Raji (cell line): ENCODE measurements at regions not wholly inside any gene's neighbourhood (a gene's known extent, or its start where the extent isn't known, plus 50 kb on each side); places are given as distances from the start of the nearest gene placed in this dataset.

Source experiments
- POLR2A ChIP-seq: IDR thresholded peaks from 2 replicates; pipeline ENCODE4 v1.6.1; 2011; ENCODE audit warnings: low read depth, low read length, control low read depth; ENCODE audit not compliant: insufficient read depth

DNA sequence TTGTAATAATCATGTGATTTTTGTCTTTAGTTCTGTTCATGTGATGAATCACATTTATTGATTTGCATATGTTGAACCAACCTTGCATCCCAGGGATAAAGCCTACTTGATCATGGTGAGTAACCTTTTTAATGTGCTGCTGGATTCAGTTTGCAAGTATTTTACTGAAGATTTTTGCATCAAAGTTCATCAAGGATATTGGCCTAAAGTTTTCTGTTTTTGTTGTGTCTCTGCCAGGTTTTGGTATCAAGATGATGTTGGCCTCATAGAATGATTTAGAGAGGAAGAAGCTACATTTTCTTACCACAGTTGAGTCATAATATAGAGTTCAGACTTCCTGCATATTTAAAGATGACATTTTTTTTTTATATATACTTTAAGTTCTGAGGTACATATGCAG is 455.9 kb downstream of the PLPP3 start:
- no peak for TF ChIP-seq POLR2A

DNA sequence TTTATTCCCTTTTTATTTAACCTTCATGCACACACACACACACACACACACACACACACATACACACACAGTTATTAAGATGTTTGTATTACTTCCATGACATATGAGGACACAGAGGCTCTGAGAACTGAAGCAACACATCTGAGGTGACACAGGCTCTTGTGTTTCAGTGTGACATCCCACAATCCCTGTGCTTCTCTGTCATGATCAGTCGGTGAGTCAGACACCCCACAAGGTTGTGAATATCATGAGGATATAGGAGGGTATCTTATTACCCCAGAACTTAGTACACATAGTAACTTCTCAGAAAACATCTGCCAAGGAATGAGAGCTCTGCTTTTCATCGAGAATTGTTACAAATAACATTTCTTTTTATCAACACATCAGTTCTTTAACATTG is 459.3 kb downstream of the PLPP3 start:
- no peak for TF ChIP-seq POLR2A

DNA sequence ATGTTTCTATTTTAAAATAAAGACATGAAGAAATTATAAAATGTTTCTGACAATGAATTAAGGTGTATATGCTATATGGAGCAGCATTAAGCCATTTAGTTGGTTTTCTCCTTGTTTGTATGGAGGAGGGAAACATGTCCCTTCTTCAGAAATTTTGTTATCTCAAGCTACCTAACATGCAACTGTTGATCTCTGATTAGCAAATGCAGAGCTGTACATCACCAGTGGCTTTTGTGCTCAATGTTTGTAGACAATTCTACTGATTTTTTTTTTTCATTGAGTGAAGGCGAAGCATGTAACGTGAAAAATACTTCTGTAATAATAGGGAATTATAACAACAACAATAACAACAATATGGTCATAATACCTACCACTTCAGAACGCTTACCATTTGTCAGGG is 463.7 kb downstream of the PLPP3 start:
- no peak for TF ChIP-seq POLR2A

DNA sequence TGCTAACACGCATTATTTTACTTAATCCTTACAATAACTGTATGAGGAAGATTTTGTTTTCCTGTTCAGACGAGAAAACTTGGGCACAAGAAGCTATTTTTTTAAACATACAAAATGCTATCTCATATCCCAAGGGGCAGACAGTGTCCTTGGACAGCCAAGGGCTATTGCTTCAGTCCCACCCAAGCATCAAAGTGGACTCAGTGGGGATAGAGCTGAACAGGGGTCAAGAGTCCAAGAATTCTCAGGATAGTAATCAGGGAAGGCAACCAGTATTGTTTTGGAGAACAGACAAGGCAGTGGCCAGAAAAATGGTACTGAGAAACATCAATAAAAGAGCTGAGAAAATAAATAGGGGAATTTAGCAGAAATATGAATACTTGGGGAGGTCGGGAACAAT is 465.7 kb downstream of the PLPP3 start:
- TF ChIP-seq POLR2A: no peak

- no peak for TF ChIP-seq POLR2A
These were observed 472.1 kb downstream of the PLPP3 start for GRCh38 chr1:56107275-56107638.

- no peak for TF ChIP-seq POLR2A
These were observed 472.7 kb downstream of the PLPP3 start for GRCh38 chr1:56106531-56107274.

DNA sequence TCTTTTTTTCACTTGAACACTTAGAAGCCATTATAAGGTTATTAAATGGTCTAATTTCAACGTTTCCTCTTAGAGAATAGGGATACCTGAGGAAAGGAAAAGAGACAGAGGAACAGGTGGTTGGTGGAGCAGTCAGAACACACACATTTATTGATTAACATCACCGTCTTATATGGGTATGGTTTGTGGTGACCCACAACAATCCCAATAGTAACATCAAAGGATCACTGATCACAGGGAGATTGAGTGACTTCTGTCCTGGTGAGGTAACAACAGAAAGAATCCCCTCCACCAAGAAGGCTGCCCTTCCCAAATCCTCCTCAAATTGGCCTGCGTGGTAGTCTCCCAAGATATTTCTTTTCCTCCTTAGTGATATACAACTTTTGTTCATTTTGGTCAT is 474.0 kb downstream of the PLPP3 start:
- TF ChIP-seq POLR2A: no peak

DNA sequence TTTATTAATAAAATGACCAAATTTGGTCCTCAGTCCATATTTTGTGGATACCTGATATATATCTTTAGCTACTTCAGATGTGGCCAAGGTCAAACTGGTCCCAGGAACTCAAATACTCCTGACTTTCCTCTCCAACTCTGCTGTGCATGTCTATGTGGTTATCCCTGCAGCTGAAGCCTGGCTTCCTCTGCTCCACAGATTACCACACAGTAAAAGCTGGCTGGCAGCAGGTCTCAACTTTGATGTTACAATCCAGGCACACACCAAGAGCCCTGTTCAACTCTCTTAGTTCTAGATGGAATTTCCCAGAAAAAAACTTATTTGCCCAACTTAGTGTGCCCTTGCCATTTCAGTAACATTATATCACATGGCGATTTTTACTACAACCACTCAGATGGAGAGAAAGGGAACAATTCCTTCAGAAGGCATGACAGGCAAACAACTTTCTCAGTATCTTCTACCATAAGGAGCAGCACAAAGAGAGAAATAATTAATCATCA is 479.5 kb downstream of the PLPP3 start:
- TF ChIP-seq POLR2A: no peak

- TF ChIP-seq POLR2A: no peak
These were observed 480.4 kb downstream of the PLPP3 start for GRCh38 chr1:56098946-56099345.

- no peak for TF ChIP-seq POLR2A
These were observed 481.6 kb downstream of the PLPP3 start for GRCh38 chr1:56097713-56098112.

- no peak for TF ChIP-seq POLR2A
These were observed 483.4 kb downstream of the PLPP3 start for GRCh38 chr1:56095696-56096665.

DNA sequence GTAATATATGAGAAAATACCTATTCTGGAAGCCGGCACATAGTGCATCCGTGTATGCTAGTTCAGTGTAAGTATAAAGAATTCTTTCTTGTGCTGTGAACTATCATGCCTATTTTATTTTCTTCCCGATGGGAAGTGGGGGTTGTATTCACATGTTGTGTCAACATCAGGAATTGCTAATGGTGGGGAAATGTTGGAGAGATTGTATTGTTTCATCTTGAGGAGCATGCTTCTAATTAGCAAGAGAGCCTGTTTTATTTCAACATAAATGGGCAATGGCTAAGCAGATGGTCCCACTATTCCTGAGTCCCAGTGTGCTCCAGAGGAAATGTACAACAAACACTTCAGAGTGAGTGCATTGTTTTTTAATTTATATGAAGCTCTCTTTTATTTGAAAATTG is 485.2 kb downstream of the PLPP3 start:
- TF ChIP-seq POLR2A: no peak

DNA sequence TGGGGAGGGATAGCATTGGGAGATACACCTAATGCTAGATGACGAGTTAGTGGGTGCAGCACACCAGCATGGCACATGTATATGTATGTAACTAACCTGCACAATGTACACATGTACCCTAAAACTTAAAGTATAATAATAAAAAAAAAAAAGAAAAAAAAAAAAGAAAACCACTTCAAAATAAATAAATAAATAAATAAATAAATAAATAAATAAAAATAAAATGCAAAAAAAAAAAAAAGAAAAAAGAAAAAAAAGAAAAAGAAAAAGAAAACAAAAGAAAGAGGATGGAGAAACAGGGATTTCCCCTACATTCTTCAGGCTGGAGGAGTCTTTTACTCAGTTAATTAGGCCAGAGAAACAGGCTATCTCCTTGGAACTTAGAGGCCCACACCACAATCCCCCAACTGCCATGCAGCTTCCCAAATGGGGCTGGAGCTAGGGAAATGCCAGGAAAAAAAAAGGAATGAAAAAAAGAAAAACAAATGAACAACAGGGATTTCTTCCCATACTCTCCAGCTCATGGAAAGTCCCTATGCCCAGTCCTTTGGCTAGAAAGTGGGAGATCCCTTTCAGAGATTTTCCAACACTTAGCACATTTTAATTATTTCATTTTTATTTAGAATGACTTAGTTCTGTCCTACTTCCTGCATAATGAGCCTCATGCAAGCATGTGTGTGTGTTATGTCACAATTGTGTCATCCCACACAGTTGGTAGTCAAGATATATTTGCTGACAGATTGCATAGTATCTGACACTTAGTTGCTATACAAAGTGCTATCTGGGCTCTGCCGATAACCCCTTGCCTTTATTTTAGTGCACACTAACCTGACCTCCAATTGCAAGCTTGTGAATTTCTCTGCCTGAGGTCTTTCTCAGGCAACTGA is 486.4 kb downstream of the PLPP3 start:
- no peak for TF ChIP-seq POLR2A

DNA sequence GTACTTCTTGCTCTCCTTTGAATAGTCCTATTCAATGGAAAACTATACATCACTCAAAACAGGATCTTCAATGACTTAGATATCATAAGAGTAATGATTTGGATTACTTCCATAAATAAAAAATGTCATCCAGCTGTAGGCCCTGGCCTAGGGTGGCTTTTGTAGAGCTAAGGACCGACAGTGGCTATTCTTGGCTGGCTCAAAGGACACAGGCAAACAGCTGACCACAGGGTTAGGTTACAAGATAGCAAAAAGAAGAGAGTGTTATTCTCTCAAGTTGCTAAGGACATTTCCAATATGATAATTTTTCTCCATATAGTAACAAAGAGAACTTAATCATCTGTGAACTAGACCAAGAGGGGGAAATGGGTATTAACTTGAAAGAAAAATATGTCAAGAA is 495.1 kb downstream of the PLPP3 start:
- TF ChIP-seq POLR2A: no peak

GRCh38 chr1:56081736-56082135 is 497.6 kb downstream of the PLPP3 start:
- TF ChIP-seq POLR2A: no peak
